HepG2 (cell line): ENCODE measurements at regions not wholly inside any gene's neighbourhood (a gene's known extent, or its start where the extent isn't known, plus 50 kb on each side); places are given as distances from the start of the nearest gene placed in this dataset.

Experiments
- ATAC-seq: fragments of 200-7000 bp; cut with Tn5 transposase; 3 replicates; pipeline ENCODE4 v1.9.1; 2020; ENCODE audit warnings: mild to moderate bottlenecking, moderate library complexity
- BruUV-seq: library from RNA; stranded (reverse); fragments of 400-500 nt; replicated peaks from 2 replicates; lab custom pipeline; 2021; lab: Mats Ljungman, UMichigan
- CTCF ChIA-PET: fragments of 300-600 bp; formaldehyde crosslinking; extraction: SDS; loops from one replicate; lab custom pipeline; 2021; ENCODE audit warnings: low total read pairs, inconsistent platforms, low intra/inter-chr PET ratio; lab: Yijun Ruan, JAX
- POLR2A ChIA-PET: fragments of 350-600 bp; sonication (Branson Sonifier 250); formaldehyde crosslinking; loops from one replicate; lab custom pipeline; 2020; ENCODE audit warnings: antibody characterized with exemption, inconsistent platforms; lab: Yijun Ruan, JAX
- DNase-seq: peaks from one replicate; pipeline ENCODE4 v3.0.0-alpha.2; 2015; ENCODE audit warnings: low spot score
- FAIRE-seq: peaks from 3 replicates; lab custom pipeline; 2011; peaks lifted over from hg19 to GRCh38; lab: Jason Lieb, UNC
- H2AFZ ChIP-seq: one replicate; pipeline ENCODE4 v1.6.1; 2011; ENCODE audit warnings: low read length, inconsistent platforms
- H3K27ac ChIP-seq: fragments of 300-600 bp; 3 replicates; pipeline ENCODE4 v1.8.0; 2011; ENCODE audit warnings: mixed run types, mild to moderate bottlenecking, mixed read lengths, low read length, inconsistent platforms; ENCODE audit not compliant: insufficient read depth; ENCODE audit errors: extremely low read length
- H3K27me3 ChIP-seq, 2 experiments: fragments of 200-600 bp in 1 of 2; 2 replicates in 1 of 2; 3 replicates in 1 of 2; pipeline versions ENCODE4 v1.6.0 to v1.8.0; 2011; ENCODE audit warnings: low read length in 2 of 2, mild to moderate bottlenecking in 2 of 2, moderate library complexity in 2 of 2, inconsistent platforms in 1 of 2; ENCODE audit not compliant: insufficient read depth in 2 of 2, control insufficient read depth in 1 of 2
- H3K36me3 ChIP-seq, 2 experiments: fragments of 200-600 bp in 1 of 2; replicated peaks in 1 of 2; 2 replicates in 1 of 2; 3 replicates in 1 of 2; pipeline versions ENCODE4 v1.5.1 to v1.8.0; 2011; ENCODE audit warnings: low read length in 2 of 2, inconsistent platforms in 1 of 2; ENCODE audit not compliant: insufficient read depth in 2 of 2, control insufficient read depth in 1 of 2
- H3K4me1 ChIP-seq: 2 replicates; pipeline ENCODE4 v1.5.1; 2012; ENCODE audit warnings: low read length, inconsistent platforms; ENCODE audit not compliant: insufficient read depth
- H3K4me2 ChIP-seq: 2 replicates; pipeline ENCODE4 v1.6.0; 2011; ENCODE audit warnings: low read depth, low read length, inconsistent platforms
- H3K4me3 ChIP-seq, 3 experiments: fragments of 200-600 bp in 1 of 3; sonication (generic), shearing (Covaris generic) in 1 of 3; replicated peaks in 1 of 3; 2 replicates each; pipeline ENCODE4 v1.5.1; 2011 to 2016; ENCODE audit warnings: low read length in 3 of 3, inconsistent platforms in 2 of 3, low read depth in 2 of 3, mild to moderate bottlenecking in 2 of 3, control low read depth in 1 of 3, mixed read lengths in 1 of 3; ENCODE audit not compliant: insufficient read depth in 1 of 3
- H3K79me2 ChIP-seq: one replicate; pipeline ENCODE4 v1.6.1; 2011; ENCODE audit warnings: low read length, inconsistent platforms; ENCODE audit not compliant: insufficient read depth
- H3K9ac ChIP-seq: 2 replicates; pipeline ENCODE4 v1.6.0; 2011; ENCODE audit warnings: mild to moderate bottlenecking, low read depth, low read length, inconsistent platforms; ENCODE audit not compliant: insufficient read depth
- H3K9me3 ChIP-seq: 2 replicates; pipeline ENCODE4 v1.5.1; 2012; ENCODE audit warnings: mild to moderate bottlenecking, low read length
- H4K20me1 ChIP-seq: 2 replicates; pipeline ENCODE4 v1.6.0; 2011; ENCODE audit warnings: inconsistent platforms, mild to moderate bottlenecking, low read length, moderate library complexity; ENCODE audit not compliant: insufficient read depth
- ARID3A ChIP-seq: IDR thresholded peaks from 2 replicates; pipeline ENCODE4 v1.6.1; 2012; ENCODE audit warnings: low read depth, low read length, improper control_type of control experiment
- NAIF1 ChIP-seq: sonication (generic); formaldehyde crosslinking; IDR thresholded peaks from 2 replicates; pipeline ENCODE4 v1.5.0; 2020; ENCODE audit warnings: mild to moderate bottlenecking, missing genetic modification reagents, borderline replicate concordance
- NR3C1 ChIP-seq: sonication (generic); formaldehyde crosslinking; IDR thresholded peaks from 2 replicates; pipeline ENCODE4 v1.4.0; 2020; ENCODE audit warnings: missing genetic modification reagents
- SRSF1 ChIP-seq: fragments of 200-400 bp; formaldehyde crosslinking; optimal IDR thresholded peaks from 2 replicates; pipeline ENCODE3; 2017; ENCODE audit warnings: mild to moderate bottlenecking, low read depth, low read length, moderate library complexity
- ZFP36L1 ChIP-seq: sonication (generic); formaldehyde crosslinking; IDR thresholded peaks from 2 replicates; pipeline ENCODE4 v1.8.0; 2022; ENCODE audit warnings: mild to moderate bottlenecking, missing genetic modification reagents, moderate library complexity
- ZNF382 ChIP-seq: sonication (generic); formaldehyde crosslinking; IDR thresholded peaks from 2 replicates; pipeline ENCODE4 v1.5.0; 2020; ENCODE audit warnings: missing genetic modification reagents, mild to moderate bottlenecking, borderline replicate concordance
- ZNF496 ChIP-seq: sonication (generic); formaldehyde crosslinking; IDR thresholded peaks from 2 replicates; pipeline ENCODE4 v1.8.1; 2023; ENCODE audit warnings: mild to moderate bottlenecking, moderate library complexity, missing genetic modification reagents; ENCODE audit not compliant: insufficient replicate concordance
- ZNF577 ChIP-seq: sonication (generic); formaldehyde crosslinking; IDR thresholded peaks from 2 replicates; pipeline ENCODE4 v1.4.0; 2020; ENCODE audit warnings: mild to moderate bottlenecking, low read depth, missing genetic modification reagents, borderline replicate concordance
- ZSCAN30 ChIP-seq: sonication (generic); formaldehyde crosslinking; IDR thresholded peaks from 2 replicates; pipeline ENCODE4 v1.5.0; 2020; ENCODE audit warnings: mild to moderate bottlenecking, missing genetic modification reagents
- WGBS: methylation state at CpG from one replicate; pipeline ENCODE4 v1.1.6; 2017; ENCODE audit warnings: low lambda C conversion rate; 5-methylcytosine and 5-hydroxymethylcytosine counted together
- in situ Hi-C: cut with HindIII; loops from 2 replicates; pipeline ENCODE4 v1.10.0; 2017; ENCODE audit warnings: low pct_unique_long_range_greater_than_20kb; ENCODE audit not compliant: extremely low pct_ligation_motif_present
- intact Hi-C: fragments of 100-400 bp; cut with micrococcal nuclease; formaldehyde crosslinking; loops from one replicate; pipeline ENCODE4 v1.10.0; 2022; ENCODE audit not compliant: unreplicated experiment

- no peak overlapping the region for H3K9ac ChIP-seq
- FAIRE-seq, result no peak
- DNase-seq, result no peak
- no peak for ATAC-seq
- H3K27ac ChIP-seq, result no peak overlapping the region
- no TSS peak for BruUV-seq
- no peak for TF ChIP-seq NAIF1 (CRISPR knock-in tag)
- no peak for TF ChIP-seq ZNF577 (CRISPR knock-in tag)
- TF ChIP-seq ZSCAN30, result no peak
- no peak for TF ChIP-seq ZNF382 (CRISPR knock-in tag)
- TF ChIP-seq ZFP36L1, result no peak
- TF ChIP-seq SRSF1, result no peak
- no peak for TF ChIP-seq ZNF496 (CRISPR knock-in tag)
- TF ChIP-seq NR3C1 (CRISPR knock-in tag), result no peak
- TF ChIP-seq ARID3A, result no peak
- TF ChIP-seq, all 625 proteins: peak for 0
- H4K20me1 ChIP-seq, result no peaks in the 10 kb centered on the region
- H3K4me2 ChIP-seq, result no peak overlapping the region
- no peaks in the 10 kb centered on the region for H3K36me3 ChIP-seq
- H3K79me2 ChIP-seq, result no peaks in the 10 kb centered on the region
- WGBS, result 61% methylated on average over 5 of the region's 5 CpGs
- H3K4me1 ChIP-seq, result peaks cover 19% of the 10 kb centered on the region
- no peak overlapping the region for H3K4me3 ChIP-seq
- no peaks in the 10 kb centered on the region for H3K9me3 ChIP-seq
- intact Hi-C loops (no loop called here), in situ Hi-C loops (no loop called here)
- POLR2A ChIA-PET, result no interaction called here
- no peak overlapping the region for H2AFZ ChIP-seq
- H3K27me3 ChIP-seq, result no peaks in the 10 kb centered on the region
- CTCF ChIA-PET, result no interaction called here
Observed at GRCh38 chr17:13387236-13387635, 214.5 kb downstream of the HS3ST3A1 start.
